Skeletal muscle tissue (tissue), 3 donors: ENCODE measurements at regions not wholly inside any gene's neighbourhood (a gene's known extent, or its start where the extent isn't known, plus 50 kb on each side); places are given as distances from the start of the nearest gene placed in this dataset.

Experiments
- H3K27ac ChIP-seq: one replicate; pipeline ENCODE4 v1.7.0; 2013; ENCODE audit warnings: mild to moderate bottlenecking, low read depth, low read length, inconsistent platforms
- H3K27me3 ChIP-seq, 3 donors: one replicate each; pipeline ENCODE4 v1.7.0; 2013; ENCODE audit warnings: low read length in 3 of 3; ENCODE audit not compliant: control insufficient read depth in 3 of 3, insufficient read depth in 3 of 3
- H3K36me3 ChIP-seq, 3 donors: one replicate each; pipeline ENCODE4 v1.7.0; 2013; ENCODE audit warnings: low read length in 3 of 3; ENCODE audit not compliant: control insufficient read depth in 3 of 3, insufficient read depth in 3 of 3
- H3K4me1 ChIP-seq, 3 donors: one replicate each; pipeline ENCODE4 v1.7.0; 2013; ENCODE audit warnings: low read length in 3 of 3, mild to moderate bottlenecking in 3 of 3; ENCODE audit not compliant: control insufficient read depth in 3 of 3, insufficient read depth in 3 of 3
- H3K4me3 ChIP-seq, 3 donors: one replicate each; pipeline ENCODE4 v1.7.0; 2013; ENCODE audit warnings: low read length in 3 of 3
- H3K9ac ChIP-seq, 3 donors: one replicate each; pipeline ENCODE4 v1.7.0; 2013; ENCODE audit warnings: low read length in 3 of 3, mild to moderate bottlenecking in 3 of 3, moderate library complexity in 2 of 3, low read depth in 1 of 3
- H3K9me3 ChIP-seq, 3 donors: one replicate each; pipeline ENCODE4 v1.7.0; 2013; ENCODE audit warnings: low read length in 3 of 3; ENCODE audit not compliant: control insufficient read depth in 3 of 3
- donor health status: Osteomylitis.

DNA sequence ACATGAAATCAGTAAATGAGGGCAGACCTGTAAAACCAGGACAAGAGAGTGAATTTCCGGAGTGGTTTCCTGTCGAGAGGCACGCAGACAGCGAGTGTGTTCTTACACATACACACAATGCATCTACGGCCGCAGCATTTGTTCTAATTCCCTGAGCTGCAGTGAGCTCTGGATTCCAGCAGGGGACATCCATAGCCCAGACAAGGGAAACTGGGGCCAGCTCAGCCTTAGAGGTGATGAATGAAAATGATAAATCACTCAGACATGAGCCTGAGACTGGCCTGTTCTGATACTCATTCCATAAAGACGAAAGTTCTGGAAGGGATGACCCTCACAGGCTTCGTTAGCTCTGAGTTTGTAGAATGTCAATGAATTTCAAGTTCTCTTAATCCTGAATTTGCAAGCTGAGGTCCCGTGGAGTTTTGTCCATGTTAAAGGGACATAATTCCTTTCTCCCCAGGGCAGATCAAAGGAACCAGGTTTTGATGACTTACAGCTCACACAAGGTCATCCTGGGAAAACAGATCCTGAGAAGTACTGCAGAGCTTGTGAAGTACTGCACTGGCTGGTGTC, 207.9 kb upstream of the C1orf87 start:
- H3K9ac ChIP-seq: peak overlapping the region in 1 of 3 donors; percentile 18
- H3K9me3 ChIP-seq: no peaks in the 10 kb centered on the region
- no peaks in the 10 kb centered on the region for H3K27me3 ChIP-seq
- H3K27ac ChIP-seq: no peak overlapping the region
- no peak overlapping the region for H3K4me3 ChIP-seq
- no peaks in the 10 kb centered on the region for H3K36me3 ChIP-seq
- peaks cover 8 to 18% (median 11%) of the 10 kb centered on the region in 3 donors for H3K4me1 ChIP-seq

- H3K27ac ChIP-seq: no peak overlapping the region
- no peaks in the 10 kb centered on the region for H3K36me3 ChIP-seq
- no peak overlapping the region for H3K9ac ChIP-seq
These were observed 207.2 kb upstream of the C1orf87 start for GRCh38 chr1:60280819-60281218.

GRCh38 chr1:60280256-60280655, 206.7 kb upstream of the C1orf87 start:
- Histone ChIP-seq H3K9ac (no peak overlapping the region), H3K4me3 (no peak overlapping the region), H3K4me1 (peaks cover 8 to 18% (median 11%) of the 10 kb centered on the region in 3 donors), H3K27ac (no peak overlapping the region), H3K27me3 (no peaks in the 10 kb centered on the region), H3K36me3 (no peaks in the 10 kb centered on the region), H3K9me3 (no peaks in the 10 kb centered on the region)

More at GRCh38 chr1:60280819-60281218, 207.2 kb upstream of the C1orf87 start:
- Histone ChIP-seq H3K9me3 (no peaks in the 10 kb centered on the region), H3K4me3 (no peak overlapping the region), H3K27me3 (no peaks in the 10 kb centered on the region), H3K4me1 (peaks cover 8 to 18% (median 11%) of the 10 kb centered on the region in 3 donors)

- Histone ChIP-seq H3K9me3 (no peaks in the 10 kb centered on the region), H3K36me3 (no peaks in the 10 kb centered on the region), H3K9ac (no peak overlapping the region), H3K27me3 (no peaks in the 10 kb centered on the region), H3K4me3 (no peak overlapping the region), H3K4me1 (peaks cover 8 to 18% (median 11%) of the 10 kb centered on the region in 3 donors), H3K27ac (no peak overlapping the region)
These were observed 206.2 kb upstream of the C1orf87 start for GRCh38 chr1:60279798-60280197.

GRCh38 chr1:60277269-60277668, 203.7 kb upstream of the C1orf87 start:
- Histone ChIP-seq H3K27me3 (no peaks in the 10 kb centered on the region), H3K4me3 (no peak overlapping the region), H3K9me3 (no peaks in the 10 kb centered on the region), H3K4me1 (peaks cover 5 to 11% (median 8%) of the 10 kb centered on the region in 3 donors), H3K27ac (no peak overlapping the region), H3K9ac (no peak overlapping the region), H3K36me3 (no peaks in the 10 kb centered on the region)

GRCh38 chr1:60274422-60275290, 201.1 kb upstream of the C1orf87 start:
- Histone ChIP-seq H3K4me1 (no peaks in the 10 kb centered on the region), H3K36me3 (no peaks in the 10 kb centered on the region), H3K9me3 (no peaks in the 10 kb centered on the region), H3K27me3 (no peaks in the 10 kb centered on the region), H3K27ac (no peak overlapping the region), H3K4me3 (no peak overlapping the region), H3K9ac (no peak overlapping the region)

DNA sequence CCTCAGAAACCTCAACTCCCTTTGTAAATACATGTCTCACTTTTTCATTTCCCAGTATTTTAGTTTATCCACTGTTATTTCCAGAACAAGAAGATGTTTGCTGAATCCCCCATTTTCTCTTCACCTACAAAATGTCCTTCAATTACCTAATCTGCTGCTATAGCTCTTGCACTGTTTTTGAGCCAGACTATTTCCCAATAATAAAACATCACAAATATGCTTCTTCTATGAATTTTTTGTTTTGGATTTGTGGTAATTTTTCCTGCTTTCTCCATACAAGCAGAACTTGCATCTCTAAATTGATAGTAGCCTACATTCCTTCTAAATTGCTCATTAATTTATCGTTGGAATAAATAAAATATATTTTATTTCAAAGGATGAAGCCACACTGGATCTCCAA, 199.6 kb upstream of the C1orf87 start:
- Histone ChIP-seq H3K9me3 (no peaks in the 10 kb centered on the region), H3K4me3 (no peak overlapping the region), H3K36me3 (no peaks in the 10 kb centered on the region), H3K4me1 (no peaks in the 10 kb centered on the region), H3K27me3 (no peaks in the 10 kb centered on the region), H3K27ac (no peak overlapping the region), H3K9ac (no peak overlapping the region)

DNA sequence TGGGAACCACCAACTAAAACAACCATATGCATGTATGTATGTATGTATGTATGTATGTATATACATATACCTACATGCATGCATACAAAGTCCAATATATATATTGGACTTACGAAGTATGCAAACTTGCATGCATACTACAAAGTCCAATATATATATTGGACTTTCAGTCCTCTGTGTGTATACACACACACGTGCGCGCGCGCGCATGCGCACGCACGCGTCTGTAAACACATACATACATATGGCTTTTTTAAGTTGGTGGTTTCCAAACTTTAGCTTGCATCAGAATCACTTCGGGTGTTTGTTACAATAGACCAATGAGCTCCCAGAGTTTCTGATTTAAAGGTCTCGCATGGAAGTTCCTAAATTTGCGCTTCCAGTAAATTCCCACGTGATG, 197.5 kb upstream of the C1orf87 start:
- Histone ChIP-seq H3K4me3 (no peak overlapping the region), H3K36me3 (no peaks in the 10 kb centered on the region), H3K9ac (no peak overlapping the region), H3K4me1 (no peaks in the 10 kb centered on the region), H3K27ac (no peak overlapping the region), H3K27me3 (no peaks in the 10 kb centered on the region), H3K9me3 (no peaks in the 10 kb centered on the region)

DNA sequence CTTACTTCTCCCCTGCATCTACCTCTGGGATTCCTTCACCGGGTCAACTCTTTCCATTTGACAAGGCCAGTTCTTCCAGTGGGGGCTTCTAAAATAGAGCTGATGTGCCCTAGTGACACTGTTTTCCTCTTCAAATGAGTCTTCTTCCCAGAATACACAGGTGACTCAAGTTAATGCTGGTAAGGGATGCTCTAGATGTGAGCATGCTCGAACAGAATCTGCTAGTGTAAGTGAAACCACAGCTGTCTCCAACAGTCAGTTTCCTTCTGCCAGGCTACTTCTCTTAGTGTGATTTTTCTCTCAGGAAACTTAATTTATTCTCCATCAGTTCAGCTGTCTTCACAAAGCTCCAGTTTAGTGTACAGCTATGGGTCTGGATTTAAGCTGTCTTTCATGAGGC, 194.9 kb upstream of the C1orf87 start:
- H3K27me3 ChIP-seq: no peaks in the 10 kb centered on the region
- no peak overlapping the region for H3K9ac ChIP-seq
- H3K9me3 ChIP-seq: no peaks in the 10 kb centered on the region
- no peak overlapping the region for H3K4me3 ChIP-seq
- no peaks in the 10 kb centered on the region for H3K4me1 ChIP-seq
- H3K36me3 ChIP-seq: no peaks in the 10 kb centered on the region
- H3K27ac ChIP-seq: no peak overlapping the region
